GM12864 (cell line): ENCODE measurements at regions not wholly inside any gene's neighbourhood (a gene's known extent, or its start where the extent isn't known, plus 50 kb on each side); places are given as distances from the start of the nearest gene placed in this dataset.
"Not testable (repeated sequence)": the region's sequence is repeated elsewhere in the genome, so short reads cannot be mapped to it uniquely, and the experiment has no call there.

Source experiments
- DNase-seq: peaks from one replicate; pipeline ENCODE4 v3.0.0-alpha.2; 2011; ENCODE audit warnings: low read depth
- H3K4me3 ChIP-seq: 2 replicates; pipeline ENCODE4 v1.5.1; 2011; ENCODE audit warnings: mild to moderate bottlenecking, low read depth, low read length, control low read depth
- CTCF ChIP-seq: IDR thresholded peaks from 2 replicates; pipeline ENCODE4 v1.5.1; 2011; ENCODE audit warnings: low read depth, mild to moderate bottlenecking, moderate library complexity, low read length, control low read depth, inconsistent platforms; ENCODE audit errors: missing control alignments

DNA sequence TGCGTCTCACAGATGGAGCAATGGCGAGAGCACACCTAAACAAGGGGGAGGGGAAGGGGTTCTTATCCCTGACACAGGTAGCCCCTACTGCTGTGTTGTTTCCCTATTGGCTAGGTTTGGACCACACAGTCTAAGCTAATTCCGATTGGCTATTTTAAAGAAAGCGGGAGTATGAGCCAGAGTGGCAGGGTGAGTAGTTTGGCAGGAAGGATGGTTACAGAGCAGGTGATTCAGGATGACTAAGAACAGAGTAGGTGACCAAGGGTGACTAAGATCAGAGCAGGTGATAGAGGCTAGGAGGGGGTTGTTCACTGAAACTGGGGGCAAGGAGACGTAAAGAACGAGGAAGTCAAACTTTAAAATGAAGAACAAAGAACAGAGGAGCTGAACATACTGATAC lies 511.8 kb downstream of the EDEM1 start:
- no peak overlapping the region for H3K4me3 ChIP-seq
- no peak for DNase-seq
- no peak for TF ChIP-seq CTCF

DNA sequence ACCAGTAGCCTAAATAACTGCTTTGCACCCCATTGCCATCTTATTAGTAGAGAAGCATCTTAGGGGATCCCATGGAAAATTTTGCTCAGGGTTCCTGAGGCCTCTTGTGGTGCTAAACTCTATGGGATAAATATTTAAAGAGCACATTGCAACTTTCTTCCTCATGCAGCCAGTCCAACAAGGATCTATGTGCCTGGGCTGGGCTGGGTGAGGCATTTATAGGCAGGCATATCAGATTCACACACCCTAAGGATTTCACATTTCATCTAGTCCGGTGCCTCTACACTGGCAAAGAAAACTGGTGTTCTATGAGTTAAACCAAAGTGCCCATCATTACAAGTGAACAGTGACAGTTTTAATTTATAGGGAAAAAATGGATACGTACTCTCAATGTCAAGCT lies 512.3 kb downstream of the EDEM1 start:
- TF ChIP-seq CTCF = no peak
- H3K4me3 ChIP-seq = no peak overlapping the region

GRCh38 chr3:5701005-5701404 lies 513.5 kb downstream of the EDEM1 start:
- not testable (repeated sequence) for DNase-seq, H3K4me3 ChIP-seq

More for the DNA sequence above, 512.3 kb downstream of the EDEM1 start:
- DNase-seq = no peak

- no peak for DNase-seq
- TF ChIP-seq CTCF = no peak
- no peak overlapping the region for H3K4me3 ChIP-seq
Observed at GRCh38 chr3:5707794-5708193, 520.3 kb downstream of the EDEM1 start.

DNA sequence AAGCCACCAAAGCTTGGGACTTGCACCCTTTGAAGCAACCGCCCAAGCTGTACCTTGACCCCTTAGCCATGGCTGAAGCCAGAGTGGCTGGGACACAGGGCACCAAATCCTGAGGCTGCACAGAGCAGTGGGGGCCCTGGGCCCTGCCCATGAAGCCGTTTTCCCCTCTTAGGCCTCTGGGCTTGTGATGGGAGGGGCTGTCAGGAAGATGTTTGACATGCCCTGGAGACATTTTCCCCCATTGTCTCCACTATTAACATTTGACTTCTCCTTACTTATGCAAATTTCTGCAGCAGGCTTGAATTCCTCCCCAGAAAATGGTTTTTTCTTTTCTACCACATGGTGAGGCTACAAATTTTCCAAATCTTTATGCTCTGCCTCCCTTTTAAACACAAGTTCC lies 522.2 kb downstream of the EDEM1 start:
- TF ChIP-seq CTCF = no peak
- no peak overlapping the region for H3K4me3 ChIP-seq
- DNase-seq = no peak

DNA sequence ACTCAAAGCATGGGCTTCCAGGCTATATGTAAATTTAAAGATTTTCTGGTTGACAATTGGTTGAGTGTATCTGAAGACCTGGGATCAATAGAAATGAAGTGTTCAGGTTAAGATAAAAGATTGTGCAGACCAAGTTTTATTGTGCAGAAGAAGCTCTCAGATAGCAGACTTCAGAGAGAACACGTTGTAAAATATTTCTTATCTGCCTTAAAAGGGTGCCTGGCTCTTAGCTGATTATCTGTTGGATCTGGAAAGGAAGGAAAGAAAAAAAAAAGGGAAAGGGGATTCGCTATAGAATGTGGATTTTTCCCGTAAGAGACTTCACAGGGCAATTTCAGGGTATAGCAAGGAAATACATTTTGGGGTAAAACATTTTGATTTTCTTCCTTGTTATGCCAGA lies 523.2 kb downstream of the EDEM1 start:
- TF ChIP-seq CTCF = no peak
- no peak for DNase-seq
- no peak overlapping the region for H3K4me3 ChIP-seq

GRCh38 chr3:5717254-5717653 lies 529.7 kb downstream of the EDEM1 start:
- no peak for TF ChIP-seq CTCF
- H3K4me3 ChIP-seq = no peak overlapping the region
- no peak for DNase-seq

GRCh38 chr3:5719668-5720067 lies 532.2 kb downstream of the EDEM1 start:
- DNase-seq = not testable (repeated sequence)

More at GRCh38 chr3:5719668-5720067, 532.2 kb downstream of the EDEM1 start:
- not testable (repeated sequence) for H3K4me3 ChIP-seq
